Transverse colon (tissue), 4 donors: ENCODE measurements at regions not wholly inside any gene's neighbourhood (a gene's known extent, or its start where the extent isn't known, plus 50 kb on each side); places are given as distances from the start of the nearest gene placed in this dataset.
"Not testable (repeated sequence)": the region's sequence is repeated elsewhere in the genome, so short reads cannot be mapped to it uniquely, and the experiment has no call there.

Experiments
- POLR2A ChIP-seq: fragments of 450-650 bp; IDR thresholded peaks from one replicate; pipeline ENCODE4 v1.6.1; 2016; ENCODE audit warnings: antibody characterized with exemption, mild to moderate bottlenecking, moderate library complexity
- POLR2AphosphoS5 ChIP-seq, 3 donors: sonication (generic); formaldehyde crosslinking; IDR thresholded peaks; one replicate each; pipeline ENCODE4 v1.6.1; 2016; ENCODE audit warnings: antibody characterized with exemption in 3 of 3
- TF ChIP-seq, protein P1 (sequence below), 5 experiments: fragments of 200-600 bp in 3 of 5; fragments of 450-650 bp in 2 of 5; sonication (generic) in 3 of 5; IDR thresholded peaks; 1 replicate in 2 of 5; 2 replicates in 3 of 5; pipeline ENCODE4 v1.5.1; 2016 to 2017; ENCODE audit warnings: antibody characterized with exemption in 5 of 5, inconsistent platforms in 3 of 5, mild to moderate bottlenecking in 2 of 5, moderate library complexity in 1 of 5

DNA sequence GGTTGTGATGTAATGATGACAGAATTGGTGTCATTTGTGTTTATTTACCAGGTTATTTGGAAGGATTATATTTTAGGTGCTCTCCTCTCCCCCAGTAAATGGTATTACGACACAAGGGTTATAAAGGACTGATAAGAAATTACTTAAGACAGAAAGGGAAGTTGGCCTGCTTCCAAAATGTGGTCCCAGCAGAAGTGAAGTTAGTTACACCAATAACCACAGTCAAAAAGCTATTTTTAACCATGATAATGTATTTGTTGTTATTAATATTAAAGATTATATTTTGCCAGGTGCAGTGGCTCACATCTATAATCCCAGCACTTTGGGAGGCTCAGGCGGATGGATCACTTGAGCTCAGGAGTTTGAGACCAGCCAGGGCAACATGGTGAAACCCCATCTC lies 92.5 kb downstream of the SYT15B start:
- TF ChIP-seq, protein P1, sequence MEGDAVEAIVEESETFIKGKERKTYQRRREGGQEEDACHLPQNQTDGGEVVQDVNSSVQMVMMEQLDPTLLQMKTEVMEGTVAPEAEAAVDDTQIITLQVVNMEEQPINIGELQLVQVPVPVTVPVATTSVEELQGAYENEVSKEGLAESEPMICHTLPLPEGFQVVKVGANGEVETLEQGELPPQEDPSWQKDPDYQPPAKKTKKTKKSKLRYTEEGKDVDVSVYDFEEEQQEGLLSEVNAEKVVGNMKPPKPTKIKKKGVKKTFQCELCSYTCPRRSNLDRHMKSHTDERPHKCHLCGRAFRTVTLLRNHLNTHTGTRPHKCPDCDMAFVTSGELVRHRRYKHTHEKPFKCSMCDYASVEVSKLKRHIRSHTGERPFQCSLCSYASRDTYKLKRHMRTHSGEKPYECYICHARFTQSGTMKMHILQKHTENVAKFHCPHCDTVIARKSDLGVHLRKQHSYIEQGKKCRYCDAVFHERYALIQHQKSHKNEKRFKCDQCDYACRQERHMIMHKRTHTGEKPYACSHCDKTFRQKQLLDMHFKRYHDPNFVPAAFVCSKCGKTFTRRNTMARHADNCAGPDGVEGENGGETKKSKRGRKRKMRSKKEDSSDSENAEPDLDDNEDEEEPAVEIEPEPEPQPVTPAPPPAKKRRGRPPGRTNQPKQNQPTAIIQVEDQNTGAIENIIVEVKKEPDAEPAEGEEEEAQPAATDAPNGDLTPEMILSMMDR (IDR thresholded peaks at IDR 0.05) = not testable (repeated sequence)
- not testable (repeated sequence) for TF ChIP-seq POLR2AphosphoS5 (IDR thresholded peaks at IDR 0.05); POLR2A
